B cell (primary cell): ENCODE measurements at regions not wholly inside any gene's neighbourhood (a gene's known extent, or its start where the extent isn't known, plus 50 kb on each side); places are given as distances from the start of the nearest gene placed in this dataset.

Source experiments
- CTCF ChIP-seq: fragments of 200-600 bp; IDR thresholded peaks from one replicate; pipeline ENCODE4 v1.8.0; 2022; ENCODE audit warnings: antibody characterized with exemption, mild to moderate bottlenecking
- EZH2 ChIP-seq: IDR thresholded peaks from 2 replicates; pipeline ENCODE4 v1.6.1; 2012; ENCODE audit warnings: borderline replicate concordance, low read depth, mild to moderate bottlenecking, moderate library complexity, low read length; ENCODE audit not compliant: insufficient read depth, poor library complexity, severe bottlenecking

- no peak for TF ChIP-seq CTCF
- TF ChIP-seq EZH2 = no peak
Observed at GRCh38 chr2:8605351-8606065, 76.3 kb upstream of the ID2 start.
